CD4-positive, alpha-beta T cell (primary cell): ENCODE measurements at regions not wholly inside any gene's neighbourhood (a gene's known extent, or its start where the extent isn't known, plus 50 kb on each side); places are given as distances from the start of the nearest gene placed in this dataset.

Source experiments
- ATAC-seq: fragments of 200-7000 bp; cut with Tn5 transposase; one replicate; pipeline ENCODE4 v1.10.0; 2022; ENCODE audit warnings: mild to moderate bottlenecking; ENCODE audit not compliant: poor library complexity
- CTCF ChIA-PET: fragments of 350-600 bp; sonication (Branson Sonifier 250); formaldehyde crosslinking; loops from one replicate; lab custom pipeline; 2021; ENCODE audit warnings: antibody characterized with exemption, inconsistent platforms; lab: Charles Lee
- POLR2A ChIA-PET: fragments of 350-600 bp; sonication (Branson Sonifier 250); formaldehyde crosslinking; loops from one replicate; lab custom pipeline; 2021; ENCODE audit warnings: antibody characterized with exemption, inconsistent platforms; lab: Charles Lee
- DNase-seq, 14 experiments: peaks; one replicate each; pipeline ENCODE4 v3.0.0-alpha.2; 2013 to 2020; ENCODE audit warnings: mixed read lengths in 2 of 14
- H3K27ac ChIP-seq, 2 donors: one replicate each; pipeline versions ENCODE4 v1.5.1 to v1.7.0; 2013; ENCODE audit warnings: low read length in 2 of 2, low read depth in 1 of 2, mild to moderate bottlenecking in 1 of 2
- H3K27me3 ChIP-seq, 2 experiments: 1 replicate in 1 of 2; 2 replicates in 1 of 2; pipeline versions ENCODE4 v1.6.1 to v1.7.0; 2013; ENCODE audit warnings: low read length in 2 of 2, control low read depth in 1 of 2, mild to moderate bottlenecking in 1 of 2, moderate library complexity in 1 of 2; ENCODE audit not compliant: insufficient read depth in 2 of 2, control insufficient read depth in 1 of 2
- H3K36me3 ChIP-seq: one replicate; pipeline ENCODE4 v1.6.1; 2013; ENCODE audit warnings: low read length, control low read depth; ENCODE audit not compliant: insufficient read depth
- H3K4me1 ChIP-seq: one replicate; pipeline ENCODE4 v1.6.1; 2013; ENCODE audit warnings: low read length, control low read depth; ENCODE audit not compliant: insufficient read depth
- H3K4me3 ChIP-seq: one replicate; pipeline ENCODE4 v1.5.1; 2013; ENCODE audit warnings: mild to moderate bottlenecking, low read length, moderate library complexity
- H3K9me3 ChIP-seq, 2 experiments: 1 replicate in 1 of 2; 2 replicates in 1 of 2; pipeline versions ENCODE4 v1.6.1 to v1.7.0; 2013; ENCODE audit warnings: low read length in 2 of 2, mild to moderate bottlenecking in 2 of 2, control low read depth in 1 of 2, moderate library complexity in 1 of 2; ENCODE audit not compliant: control insufficient read depth in 1 of 2, insufficient read depth in 1 of 2
- H3K27ac Mint-ChIP-seq: one replicate; pipeline ENCODE4 v1.8.0; 2020; ENCODE audit warnings: mixed read lengths
- H3K27me3 Mint-ChIP-seq: one replicate; pipeline ENCODE4 v1.8.0; 2021; ENCODE audit warnings: mixed read lengths
- H3K36me3 Mint-ChIP-seq: one replicate; pipeline ENCODE4 v1.8.0; 2021; ENCODE audit warnings: low read depth, mixed read lengths
- H3K4me1 Mint-ChIP-seq: one replicate; pipeline ENCODE4 v1.8.0; 2021; ENCODE audit warnings: low read depth, mixed read lengths
- H3K4me3 Mint-ChIP-seq: one replicate; pipeline ENCODE4 v1.8.0; 2020; ENCODE audit warnings: mild to moderate bottlenecking, mixed read lengths
- H3K9me3 Mint-ChIP-seq: one replicate; pipeline ENCODE4 v1.8.0; 2020; ENCODE audit warnings: mixed read lengths
- CTCF ChIP-seq: fragments of 200-600 bp; IDR thresholded peaks from one replicate; pipeline ENCODE4 v1.8.0; 2022; ENCODE audit warnings: antibody characterized with exemption, mild to moderate bottlenecking
- intact Hi-C, 2 experiments: fragments of 100-400 bp; cut with DNase I in 1 of 2; cut with micrococcal nuclease in 1 of 2; formaldehyde crosslinking; loops; one replicate each; pipeline versions ENCODE4 v1.15.1 to v1.9.0; 2023 to 2025; cut with DNase I, micrococcal nuclease

- no peak for TF ChIP-seq CTCF
- CTCF ChIA-PET, result no interaction called here
- Mint-ChIP-seq H3K4me3 (no peak overlapping the region), H3K4me1 (no peaks in the 10 kb centered on the region), H3K9me3 (no peaks in the 10 kb centered on the region), H3K27ac (no peak overlapping the region), H3K36me3 (no peaks in the 10 kb centered on the region), H3K27me3 (no peaks in the 10 kb centered on the region)
- Histone ChIP-seq H3K27me3 (no peaks in the 10 kb centered on the region), H3K27ac (no peak overlapping the region), H3K9me3 (peaks cover 0 to 2% of the 10 kb centered on the region in 2 experiments), H3K4me1 (no peaks in the 10 kb centered on the region), H3K36me3 (no peaks in the 10 kb centered on the region), H3K4me3 (no peak overlapping the region)
- intact Hi-C loops, result no loop called here
- DNase-seq (peak in 1 of 14 experiments; percentile 5), ATAC-seq (no peak)
- POLR2A ChIA-PET, result no interaction called here
Observed at GRCh38 chr1:185412385-185413087, 95.5 kb upstream of the IVNS1ABP start.

GRCh38 chr1:185409763-185410528 is 92.9 kb upstream of the IVNS1ABP start:
- Histone ChIP-seq H3K27me3 (no peaks in the 10 kb centered on the region), H3K4me1 (no peaks in the 10 kb centered on the region), H3K36me3 (no peaks in the 10 kb centered on the region), H3K9me3 (peaks cover 4 to 5% of the 10 kb centered on the region in 2 experiments), H3K4me3 (no peak overlapping the region), H3K27ac (no peak overlapping the region)
- H3K27ac Mint-ChIP-seq, result no peak overlapping the region
- CTCF ChIA-PET, result no interaction called here
- POLR2A ChIA-PET, result no interaction called here
- H3K36me3 Mint-ChIP-seq, result no peaks in the 10 kb centered on the region
- DNase-seq (no peak), ATAC-seq (no peak)
- no peaks in the 10 kb centered on the region for H3K4me1 Mint-ChIP-seq
- peaks cover 2% of the 10 kb centered on the region for H3K9me3 Mint-ChIP-seq
- H3K27me3 Mint-ChIP-seq, result no peaks in the 10 kb centered on the region
- intact Hi-C loops, result no loop called here
- no peak overlapping the region for H3K4me3 Mint-ChIP-seq
- no peak for TF ChIP-seq CTCF

DNA sequence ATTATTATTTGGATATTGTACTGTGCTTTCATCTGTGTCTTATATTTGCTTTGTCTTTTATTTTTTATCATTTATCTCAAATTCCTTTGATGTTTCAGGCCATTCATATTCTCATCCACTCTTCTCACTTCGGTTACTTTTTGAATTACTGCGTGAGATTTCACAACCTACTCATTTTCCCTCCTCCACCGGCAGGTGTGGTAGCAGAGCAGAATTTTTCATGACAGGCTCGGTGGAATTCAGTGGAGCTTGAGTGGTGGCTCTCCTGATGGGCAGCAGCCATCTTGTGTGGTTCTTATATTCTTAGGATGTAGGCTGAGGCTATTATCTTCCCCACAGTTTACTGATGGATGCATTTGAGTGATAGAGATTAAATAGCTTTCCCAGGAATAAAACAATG is 92.3 kb upstream of the IVNS1ABP start:
- peaks cover 2% of the 10 kb centered on the region for H3K9me3 Mint-ChIP-seq
- no peak overlapping the region for H3K4me3 ChIP-seq
- H3K36me3 Mint-ChIP-seq, result no peaks in the 10 kb centered on the region
- no peaks in the 10 kb centered on the region for H3K27me3 Mint-ChIP-seq
- ATAC-seq, result no peak
- CTCF ChIA-PET, result no interaction called here
- intact Hi-C loops, result no loop called here
- TF ChIP-seq CTCF, result no peak
- DNase-seq, result no peak
- no peak overlapping the region for H3K27ac ChIP-seq
- no peaks in the 10 kb centered on the region for H3K4me1 Mint-ChIP-seq
- H3K36me3 ChIP-seq, result no peaks in the 10 kb centered on the region
- no peak overlapping the region for H3K27ac Mint-ChIP-seq
- H3K4me3 Mint-ChIP-seq, result no peak overlapping the region
- H3K27me3 ChIP-seq, result no peaks in the 10 kb centered on the region
- H3K9me3 ChIP-seq, result peaks cover 4 to 5% of the 10 kb centered on the region in 2 experiments
- H3K4me1 ChIP-seq, result no peaks in the 10 kb centered on the region
- POLR2A ChIA-PET, result no interaction called here
